Stimulated activated effector memory CD8-positive, alpha-beta T cell treated with anti-CD3 and anti-CD28 coated beads, Interleukin-12 subunit alpha, Interleukin-12 subunit beta, amount 100 ng/mL, for 72 hours (primary cell): ENCODE measurements at regions not wholly inside any gene's neighbourhood (a gene's known extent, or its start where the extent isn't known, plus 50 kb on each side); places are given as distances from the start of the nearest gene placed in this dataset.

Source experiments
- ATAC-seq: fragments of 150-1000 bp; cut with Tn5 transposase; 2 replicates; pipeline ENCODE4 v1.10.0; 2021
- DNase-seq, 2 donors: peaks; one replicate each; pipeline ENCODE4 v3.0.0; 2021 to 2022; ENCODE audit warnings: low spot score in 2 of 2
- H3K27ac Mint-ChIP-seq: one replicate; pipeline ENCODE4 v1.8.0; 2022; ENCODE audit warnings: mild to moderate bottlenecking, mixed read lengths
- H3K36me3 Mint-ChIP-seq: one replicate; pipeline ENCODE4 v1.8.0; 2022; ENCODE audit warnings: mild to moderate bottlenecking, mixed read lengths
- H3K4me1 Mint-ChIP-seq: one replicate; pipeline ENCODE4 v1.8.0; 2022; ENCODE audit warnings: mixed read lengths
- H3K4me3 Mint-ChIP-seq: one replicate; pipeline ENCODE4 v1.8.0; 2022; ENCODE audit warnings: mild to moderate bottlenecking, mixed read lengths
- H3K9me3 Mint-ChIP-seq: one replicate; pipeline ENCODE4 v1.8.0; 2022; ENCODE audit warnings: mixed read lengths

DNA sequence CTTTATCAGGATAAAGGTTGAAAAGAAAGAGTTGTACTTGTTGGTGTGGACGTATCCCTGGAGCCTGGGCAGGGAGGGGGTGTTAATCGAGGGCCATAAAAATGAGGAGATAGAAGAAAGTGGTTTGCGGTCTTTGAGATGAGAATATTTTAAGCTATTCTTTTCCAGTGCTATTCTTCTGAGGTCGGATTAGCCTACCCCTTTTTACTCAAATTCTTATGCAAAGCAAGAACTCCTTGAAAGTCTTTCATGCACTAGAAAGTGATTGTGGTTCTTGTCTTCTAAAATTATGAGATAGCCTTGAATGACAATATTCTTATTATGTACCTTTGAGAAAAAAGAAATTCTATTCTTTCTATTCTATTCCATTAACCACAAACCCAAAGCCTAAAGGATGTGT, 201.3 kb upstream of the SEMA3C start:
- Mint-ChIP-seq H3K4me1 (no peaks in the 10 kb centered on the region), H3K9me3 (peaks cover 28% of the 10 kb centered on the region), H3K4me3 (no peak overlapping the region), H3K36me3 (no peaks in the 10 kb centered on the region), H3K27ac (no peak overlapping the region)
- DNase-seq (no peak), ATAC-seq (no peak)

DNA sequence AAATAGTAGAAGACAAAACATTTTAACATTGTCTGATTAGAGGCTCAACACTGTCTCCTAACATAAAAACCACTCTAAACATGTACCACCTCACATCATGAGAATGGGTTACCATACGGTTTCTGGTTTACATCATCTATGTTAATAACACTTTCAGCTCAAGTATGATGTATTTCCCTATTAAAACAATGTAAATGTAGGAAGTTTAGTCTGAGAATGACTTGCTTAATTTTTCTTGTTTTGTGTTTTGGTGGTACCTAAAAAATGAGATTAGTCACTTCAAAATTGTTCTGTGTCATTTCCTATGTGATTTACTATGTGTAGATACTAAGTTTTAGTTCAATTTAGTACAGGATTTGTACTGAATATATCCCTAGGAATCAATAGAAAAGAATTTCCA, 195.8 kb upstream of the SEMA3C start:
- no peaks in the 10 kb centered on the region for H3K4me1 Mint-ChIP-seq
- DNase-seq (no peak), ATAC-seq (no peak)

DNA sequence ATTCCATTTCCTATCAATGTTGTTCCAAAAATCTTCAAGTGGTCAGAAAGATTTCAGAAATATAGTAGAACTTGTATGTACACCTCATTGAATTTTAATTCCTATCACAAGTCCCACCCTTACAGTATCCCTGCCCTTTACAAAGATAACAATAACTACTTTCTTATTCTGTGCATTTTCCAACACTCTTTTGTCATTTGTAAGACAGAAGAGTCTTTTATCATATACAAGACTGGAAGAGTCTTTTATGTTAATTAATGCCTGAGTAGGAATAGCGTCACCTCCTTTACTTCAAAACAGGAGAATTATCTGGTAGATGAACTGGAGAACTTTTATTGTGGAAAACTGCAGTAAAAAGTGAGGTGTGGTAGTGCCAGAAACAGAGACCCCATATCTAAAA, 193.9 kb upstream of the SEMA3C start:
- no peak overlapping the region for H3K27ac Mint-ChIP-seq
- DNase-seq (no peak), ATAC-seq (no peak)
- no peaks in the 10 kb centered on the region for H3K36me3 Mint-ChIP-seq
- H3K4me1 Mint-ChIP-seq, result no peaks in the 10 kb centered on the region
- H3K4me3 Mint-ChIP-seq, result no peak overlapping the region
- H3K9me3 Mint-ChIP-seq, result peaks cover 28% of the 10 kb centered on the region

More for the DNA sequence above, 195.8 kb upstream of the SEMA3C start:
- no peaks in the 10 kb centered on the region for H3K36me3 Mint-ChIP-seq
- no peak overlapping the region for H3K4me3 Mint-ChIP-seq
- no peak overlapping the region for H3K27ac Mint-ChIP-seq
- peaks cover 26% of the 10 kb centered on the region for H3K9me3 Mint-ChIP-seq

DNA sequence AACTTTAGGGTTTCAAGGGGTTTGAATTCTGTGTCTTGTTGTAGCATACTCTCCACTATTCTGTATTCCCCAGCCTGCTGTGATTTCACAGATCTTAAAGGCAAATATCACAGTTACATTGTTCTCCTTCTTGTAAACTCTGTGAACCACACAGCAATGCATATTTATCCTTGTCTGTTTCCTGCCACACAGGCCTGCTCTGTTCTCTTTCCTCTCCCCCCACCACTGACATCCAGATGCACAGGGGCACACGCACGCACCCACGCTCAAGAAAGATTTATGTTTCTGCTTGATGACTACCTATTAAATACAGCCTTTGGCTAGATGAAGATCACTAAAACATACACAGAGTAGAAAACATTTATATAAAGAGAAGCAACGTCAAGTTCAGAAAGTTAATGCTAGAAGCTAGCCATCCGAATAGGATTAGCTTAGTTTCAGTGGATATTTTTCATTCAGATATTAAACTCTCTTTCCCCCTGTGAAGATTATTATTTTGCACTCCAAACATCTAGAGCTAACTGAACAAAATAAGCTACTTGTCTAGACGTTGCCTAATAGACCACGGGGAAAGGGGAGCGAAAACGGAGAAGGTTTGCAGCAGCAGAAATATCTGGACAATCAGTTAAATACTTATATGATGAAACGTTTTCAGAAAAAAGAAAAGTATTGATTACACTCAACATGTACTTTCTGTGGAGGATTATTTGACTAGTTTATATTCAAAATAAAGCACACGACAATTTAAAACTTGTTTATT, 193.1 kb upstream of the SEMA3C start:
- Mint-ChIP-seq H3K9me3 (peaks cover 23% of the 10 kb centered on the region), H3K4me1 (no peaks in the 10 kb centered on the region), H3K4me3 (no peak overlapping the region), H3K36me3 (no peaks in the 10 kb centered on the region), H3K27ac (no peak overlapping the region)
- DNase-seq, result no peak
- ATAC-seq, result no peak

DNA sequence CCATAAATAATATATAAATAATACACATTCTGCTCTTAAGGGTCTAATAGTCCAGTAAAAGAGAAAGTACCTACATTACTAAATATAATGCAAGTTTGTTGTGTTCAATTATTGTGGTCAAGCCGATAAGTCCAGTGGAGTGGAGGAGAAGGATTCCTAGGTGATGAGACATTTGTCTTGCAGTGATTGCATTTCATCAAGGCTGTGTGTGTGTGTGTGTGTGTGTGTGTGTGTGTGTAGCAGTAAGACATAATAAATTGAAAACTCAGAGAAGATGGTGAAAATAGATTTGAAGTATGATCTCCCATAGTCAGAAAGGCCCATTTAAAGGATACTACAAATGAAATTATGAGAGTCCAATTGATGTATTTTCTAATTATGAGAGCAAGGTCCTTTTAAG, 192.5 kb upstream of the SEMA3C start:
- no peak overlapping the region for H3K4me3 Mint-ChIP-seq
- peaks cover 23% of the 10 kb centered on the region for H3K9me3 Mint-ChIP-seq
- no peaks in the 10 kb centered on the region for H3K4me1 Mint-ChIP-seq
- H3K36me3 Mint-ChIP-seq, result no peaks in the 10 kb centered on the region
- DNase-seq (no peak), ATAC-seq (no peak)
- no peak overlapping the region for H3K27ac Mint-ChIP-seq

DNA sequence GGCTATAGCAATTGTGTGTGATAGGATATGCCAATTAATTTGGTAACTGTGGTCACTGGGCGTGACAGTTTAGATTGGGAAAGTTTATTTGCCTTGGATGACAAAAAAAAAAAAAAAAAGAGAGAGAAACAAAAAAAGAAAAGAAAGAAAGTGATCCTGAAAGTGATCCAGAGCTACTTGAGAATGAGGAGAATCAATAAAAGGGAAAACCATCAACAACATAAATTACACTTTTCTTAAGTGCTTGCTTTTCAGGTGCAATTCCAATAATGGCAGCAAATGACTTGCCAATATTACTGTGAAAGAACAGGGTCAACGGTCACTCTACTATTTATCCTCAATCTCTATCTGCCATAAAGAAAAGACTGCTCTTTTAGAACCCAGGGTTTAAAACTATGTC, 191.8 kb upstream of the SEMA3C start:
- DNase-seq, result no peak
- no peak for ATAC-seq
- Mint-ChIP-seq H3K36me3 (no peaks in the 10 kb centered on the region), H3K9me3 (peaks cover 23% of the 10 kb centered on the region), H3K4me1 (no peaks in the 10 kb centered on the region), H3K4me3 (no peak overlapping the region), H3K27ac (no peak overlapping the region)

DNA sequence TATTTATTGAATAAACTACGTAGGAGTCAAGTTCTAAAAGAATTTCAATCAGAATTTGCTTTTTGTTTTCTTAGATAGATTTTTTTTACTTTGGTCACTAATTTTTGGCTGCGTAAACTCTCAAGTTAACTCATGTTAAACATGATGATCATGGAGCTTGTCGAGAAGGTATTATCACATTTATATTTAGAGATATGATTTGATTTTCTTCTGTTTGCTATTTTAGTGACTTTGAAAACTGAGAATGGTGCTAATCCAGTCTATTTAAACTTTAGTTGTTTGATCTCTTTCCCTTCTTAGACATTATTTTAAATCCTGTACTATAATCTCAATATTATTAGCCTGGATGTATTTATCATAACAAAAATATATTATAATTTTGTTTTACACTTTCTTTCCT, 179.4 kb upstream of the SEMA3C start:
- ATAC-seq (no peak), DNase-seq (no peak)
- H3K27ac Mint-ChIP-seq, result no peak overlapping the region
- H3K36me3 Mint-ChIP-seq, result no peaks in the 10 kb centered on the region
- no peak overlapping the region for H3K4me3 Mint-ChIP-seq
- H3K9me3 Mint-ChIP-seq, result peaks cover 3% of the 10 kb centered on the region
- no peaks in the 10 kb centered on the region for H3K4me1 Mint-ChIP-seq

DNA sequence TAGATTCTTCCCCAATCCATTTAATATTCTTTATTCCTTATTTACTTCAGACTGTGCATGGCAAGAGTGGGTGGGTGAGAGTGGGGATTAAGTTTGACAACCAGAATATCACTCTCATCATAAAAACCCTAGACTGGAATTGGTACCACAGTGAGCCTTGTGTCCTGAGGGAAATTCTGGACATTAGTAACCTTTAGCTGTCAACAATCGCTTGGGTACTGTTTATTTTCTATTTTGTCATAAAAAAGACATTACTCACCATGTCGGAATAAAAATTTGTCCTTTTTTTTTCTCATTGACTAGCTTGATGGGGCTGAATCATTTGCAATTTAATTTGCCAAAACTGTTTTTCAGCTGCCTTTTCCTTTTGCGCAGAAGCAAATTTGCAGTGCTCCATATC, 176.1 kb upstream of the SEMA3C start:
- no peaks in the 10 kb centered on the region for H3K4me1 Mint-ChIP-seq
- H3K27ac Mint-ChIP-seq, result no peak overlapping the region
- no peak overlapping the region for H3K4me3 Mint-ChIP-seq
- no peaks in the 10 kb centered on the region for H3K36me3 Mint-ChIP-seq
- ATAC-seq (no peak), DNase-seq (no peak)
- peaks cover 6% of the 10 kb centered on the region for H3K9me3 Mint-ChIP-seq

DNA sequence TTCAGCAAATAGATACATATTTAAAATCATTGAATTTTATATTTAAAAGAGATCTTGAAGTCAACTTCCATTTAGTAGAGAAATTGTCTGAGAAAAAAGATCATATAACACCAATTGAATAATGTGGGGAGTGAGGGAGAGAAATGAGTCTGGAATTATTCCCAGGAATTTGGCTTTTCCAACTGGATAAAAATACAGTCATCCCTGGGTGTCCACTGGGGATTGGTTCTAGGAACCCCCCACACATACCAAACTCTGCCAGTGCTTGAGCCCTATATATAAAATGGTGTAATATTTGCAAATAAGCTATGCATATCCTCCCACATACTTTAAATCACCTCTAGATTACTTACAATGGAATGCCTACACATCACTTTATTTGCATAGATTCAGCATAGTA, 162.8 kb upstream of the SEMA3C start:
- Mint-ChIP-seq H3K27ac (no peak overlapping the region), H3K9me3 (peaks cover 19% of the 10 kb centered on the region), H3K4me1 (no peaks in the 10 kb centered on the region), H3K4me3 (no peak overlapping the region), H3K36me3 (no peaks in the 10 kb centered on the region)
- DNase-seq, result no peak
- ATAC-seq, result no peak

DNA sequence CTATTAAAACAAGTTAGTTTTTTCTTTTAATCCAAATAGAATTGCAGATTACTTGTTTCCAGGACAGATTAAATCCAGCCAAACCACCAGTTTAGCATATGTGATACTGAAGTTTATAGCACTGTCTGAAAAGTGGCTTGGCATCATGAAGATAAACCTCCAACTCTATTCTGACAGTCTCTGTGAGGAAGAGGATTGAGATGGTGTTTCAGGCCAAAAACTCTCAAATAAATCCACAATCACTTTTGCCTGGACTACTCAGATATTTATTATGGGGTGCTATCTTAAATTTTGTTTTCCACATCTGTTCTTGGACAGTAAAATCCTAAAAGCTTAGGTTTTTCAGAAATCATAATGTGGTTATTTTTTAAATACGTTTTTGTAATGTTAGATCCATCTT, 161.7 kb upstream of the SEMA3C start:
- Mint-ChIP-seq H3K4me1 (no peaks in the 10 kb centered on the region), H3K4me3 (no peak overlapping the region), H3K27ac (no peak overlapping the region), H3K9me3 (peaks cover 19% of the 10 kb centered on the region), H3K36me3 (no peaks in the 10 kb centered on the region)
- no peak for DNase-seq
- no peak for ATAC-seq

DNA sequence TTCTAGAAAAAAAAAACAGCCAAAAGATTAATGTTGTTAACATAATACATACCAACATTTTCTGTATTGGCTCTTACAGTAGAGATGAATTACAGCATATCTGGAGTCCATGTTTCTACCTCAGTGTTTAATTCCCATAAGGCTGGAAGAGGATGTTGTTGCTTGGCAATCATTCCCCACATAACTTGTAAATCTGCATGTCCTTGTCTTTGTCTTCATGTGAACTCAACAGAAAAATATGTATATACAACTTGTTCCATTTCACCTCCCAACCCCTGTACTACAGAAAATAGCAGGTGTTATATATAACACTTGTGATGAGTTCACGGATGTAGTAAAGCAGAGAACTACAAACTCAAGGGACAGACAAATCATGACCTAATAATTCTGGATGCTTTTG, 160.9 kb upstream of the SEMA3C start:
- no peaks in the 10 kb centered on the region for H3K36me3 Mint-ChIP-seq
- no peak overlapping the region for H3K27ac Mint-ChIP-seq
- no peak overlapping the region for H3K4me3 Mint-ChIP-seq
- no peaks in the 10 kb centered on the region for H3K4me1 Mint-ChIP-seq
- DNase-seq, result no peak
- no peak for ATAC-seq
- peaks cover 17% of the 10 kb centered on the region for H3K9me3 Mint-ChIP-seq

DNA sequence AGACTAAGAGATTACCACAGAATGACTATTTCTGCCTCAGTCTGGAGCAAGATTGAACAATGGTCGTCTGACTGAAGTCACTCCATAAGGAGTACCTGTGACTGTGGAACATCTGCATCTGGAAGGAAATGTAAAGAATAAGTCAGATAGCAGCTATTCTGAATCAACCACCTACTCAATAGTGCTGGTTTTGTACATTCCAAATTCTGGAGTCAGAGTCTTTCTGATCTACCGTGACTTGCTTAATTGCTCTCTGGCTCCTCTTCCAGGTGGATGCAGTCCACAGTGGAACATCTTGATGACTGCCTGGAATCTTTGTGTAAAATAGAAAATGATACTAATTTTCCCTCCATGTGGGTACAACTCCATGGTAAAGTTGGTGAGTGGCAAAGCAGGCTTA, 156.3 kb upstream of the SEMA3C start:
- ATAC-seq (no peak), DNase-seq (no peak)
- Mint-ChIP-seq H3K27ac (no peak overlapping the region), H3K36me3 (no peaks in the 10 kb centered on the region), H3K4me3 (no peak overlapping the region), H3K4me1 (no peaks in the 10 kb centered on the region), H3K9me3 (peaks cover 21% of the 10 kb centered on the region)

DNA sequence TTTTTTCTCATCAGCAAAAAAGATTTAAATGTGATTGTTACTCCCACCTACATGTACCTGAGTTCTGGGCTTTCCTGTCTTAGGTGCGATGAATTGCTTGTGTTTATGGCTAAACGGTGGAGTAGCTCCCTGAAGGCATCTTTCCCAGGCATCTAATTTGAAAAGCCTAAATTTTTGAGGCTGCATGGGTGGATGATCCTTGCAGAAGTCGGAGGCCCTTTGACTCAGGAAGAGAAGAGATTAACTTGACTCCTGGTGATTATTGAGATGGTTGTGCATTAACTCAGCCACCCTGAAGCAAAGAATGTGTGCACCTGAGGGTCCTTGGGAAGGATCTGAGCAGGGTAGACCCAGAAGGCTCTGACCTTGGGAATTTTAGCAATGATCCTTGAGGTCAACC, 155.6 kb upstream of the SEMA3C start:
- Mint-ChIP-seq H3K9me3 (peaks cover 18% of the 10 kb centered on the region), H3K27ac (no peak overlapping the region), H3K4me3 (no peak overlapping the region), H3K36me3 (no peaks in the 10 kb centered on the region), H3K4me1 (no peaks in the 10 kb centered on the region)
- ATAC-seq (no peak), DNase-seq (no peak)

DNA sequence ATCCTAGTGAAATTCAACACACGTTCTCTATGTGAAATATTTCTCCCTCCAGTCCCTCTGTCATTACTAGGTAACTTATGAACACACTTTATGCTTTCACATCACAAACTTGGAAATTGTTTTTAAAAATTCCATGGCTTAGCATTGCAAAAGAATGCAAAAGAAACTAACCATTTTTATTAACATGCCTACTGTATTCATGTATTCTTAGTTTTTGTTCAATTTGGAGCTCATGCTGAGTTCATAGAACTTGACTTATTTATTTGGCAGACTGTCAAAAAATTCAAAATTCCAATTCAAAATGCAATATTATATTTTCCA, 155.0 kb upstream of the SEMA3C start:
- no peak for DNase-seq
- Mint-ChIP-seq H3K4me3 (no peak overlapping the region), H3K9me3 (peaks cover 18% of the 10 kb centered on the region), H3K27ac (no peak overlapping the region), H3K4me1 (no peaks in the 10 kb centered on the region), H3K36me3 (no peaks in the 10 kb centered on the region)
- no peak for ATAC-seq

DNA sequence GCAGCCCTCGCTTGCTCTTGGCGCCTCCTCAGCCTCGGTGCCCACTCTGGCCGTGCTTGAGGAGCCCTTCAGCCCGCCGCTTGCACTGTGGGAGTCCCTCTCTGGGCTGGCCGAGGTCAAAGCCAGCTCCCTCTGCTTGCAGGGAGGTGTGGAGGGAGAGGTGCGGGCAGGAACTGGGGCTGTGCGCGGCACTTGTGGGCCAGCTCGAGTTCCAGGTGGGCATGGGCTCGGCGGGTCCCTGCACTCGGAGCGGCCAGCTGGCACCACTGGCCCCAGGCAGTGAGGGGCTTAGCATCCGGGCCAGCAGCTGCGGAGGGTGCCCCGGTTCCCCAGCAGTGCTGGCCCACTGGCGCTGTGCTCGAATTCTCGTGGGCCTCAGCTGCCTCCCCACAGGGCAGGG, 152.1 kb upstream of the SEMA3C start:
- ATAC-seq (no peak), DNase-seq (no peak)
- Mint-ChIP-seq H3K36me3 (no peaks in the 10 kb centered on the region), H3K4me1 (no peaks in the 10 kb centered on the region), H3K9me3 (peaks cover 14% of the 10 kb centered on the region), H3K27ac (no peak overlapping the region), H3K4me3 (no peak overlapping the region)

DNA sequence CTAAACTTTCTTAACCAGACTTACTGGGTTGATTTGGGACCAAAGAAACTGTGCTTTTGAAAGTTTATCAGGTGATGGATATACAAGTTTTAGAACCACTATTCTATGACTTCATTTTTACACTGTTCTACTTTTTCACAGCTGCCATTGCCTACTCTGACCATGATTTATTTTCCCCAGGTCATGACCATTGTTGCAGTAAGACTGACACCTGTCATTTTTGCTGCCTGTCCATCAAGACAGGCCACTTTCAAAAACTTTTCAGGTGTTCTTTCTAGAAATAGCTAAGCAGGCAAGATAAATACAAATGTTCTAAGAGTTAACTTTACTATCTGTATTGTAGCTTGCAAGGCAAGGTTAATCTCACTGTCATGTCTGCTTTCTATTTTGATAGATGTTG, 147.9 kb upstream of the SEMA3C start:
- H3K4me1 Mint-ChIP-seq, result no peaks in the 10 kb centered on the region
- H3K4me3 Mint-ChIP-seq, result no peak overlapping the region
- ATAC-seq (no peak), DNase-seq (no peak)
- no peak overlapping the region for H3K27ac Mint-ChIP-seq
- no peaks in the 10 kb centered on the region for H3K36me3 Mint-ChIP-seq
- H3K9me3 Mint-ChIP-seq, result peaks cover 9% of the 10 kb centered on the region

DNA sequence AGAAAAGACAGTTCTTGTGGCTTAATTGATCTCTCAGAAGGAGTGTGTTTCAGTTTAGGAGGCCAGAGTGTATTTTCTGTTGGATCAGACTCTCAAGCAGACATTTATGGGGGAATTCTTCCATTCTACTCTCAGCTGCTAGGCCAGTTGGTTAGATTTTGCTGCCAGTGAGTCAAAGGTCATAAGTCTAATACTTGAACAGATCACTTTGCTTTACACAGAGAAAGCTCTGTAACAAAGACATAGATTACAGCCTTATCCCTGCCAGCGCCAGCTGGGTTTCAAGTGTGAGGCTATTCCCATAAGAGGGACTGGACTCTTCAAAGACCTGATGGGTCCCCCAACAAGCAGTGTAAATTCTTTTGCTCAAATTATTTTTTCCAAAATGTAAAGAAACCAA, 145.6 kb upstream of the SEMA3C start:
- Mint-ChIP-seq H3K36me3 (no peaks in the 10 kb centered on the region), H3K9me3 (peaks cover 9% of the 10 kb centered on the region), H3K4me3 (no peak overlapping the region), H3K27ac (no peak overlapping the region), H3K4me1 (no peaks in the 10 kb centered on the region)
- ATAC-seq (no peak), DNase-seq (no peak)
